ENCODE measurements at regions not wholly inside any gene's neighbourhood (a gene's known extent, or its start where the extent isn't known, plus 50 kb on each side); places are given as distances from the start of the nearest gene placed in this dataset.

GRCh38 chr15:93486407-93487117, 397.6 kb upstream of the RGMA start:
- Histone ChIP-seq H3K4me1 (ENCODE audit: control insufficient read depth, insufficient read depth, low read length) (no peaks in the 10 kb centered on the region), H3K27me3 (replicated peaks in 1 of 2; ENCODE audit: control insufficient read depth in 2 of 2, insufficient read depth in 2 of 2, low read length in 1 of 2) (no peaks in the 10 kb centered on the region), H2AFZ (ENCODE audit: control insufficient read depth, low read depth, low read length) (no peak overlapping the region), H3K27ac (ENCODE audit: control insufficient read depth, insufficient read depth) (no peak overlapping the region), H3K4me2 (ENCODE audit: control insufficient read depth, insufficient read depth) (no peak overlapping the region), H3K9me3 (replicated peaks; ENCODE audit: control insufficient read depth, insufficient read depth, low read length) (no peaks in the 10 kb centered on the region), H3K4me3 (no peak overlapping the region), H3K9ac (ENCODE audit: control insufficient read depth, insufficient read depth, low read length) (no peak overlapping the region), H3K79me2 (ENCODE audit: control insufficient read depth, insufficient read depth, low read length) (no peaks in the 10 kb centered on the region), H4K20me1 (ENCODE audit: control insufficient read depth, insufficient read depth) (no peaks in the 10 kb centered on the region), H3K36me3 (ENCODE audit: control insufficient read depth in 2 of 2, insufficient read depth in 2 of 2, low read length in 1 of 2) (no peaks in the 10 kb centered on the region)
- TF ChIP-seq EGR1 (IDR thresholded peaks at IDR 0.05; ENCODE audit: borderline replicate concordance in 1 of 2, low read depth in 2 of 2, low read length in 2 of 2) (no peak), CHD4 (IDR thresholded peaks at IDR 0.05) (no peak), STAT3 (IDR thresholded peaks at IDR 0.05; ENCODE audit: low read depth, low read length) (no peak), RAD51 (IDR thresholded peaks at IDR 0.05) (no peak), YBX1 (IDR thresholded peaks at IDR 0.05) (no peak), ZNF217 (IDR thresholded peaks at IDR 0.05) (no peak), BMI1 (IDR thresholded peaks at IDR 0.05; ENCODE audit: borderline replicate concordance) (no peak), BHLHE40 (IDR thresholded peaks at IDR 0.05; ENCODE audit: borderline replicate concordance in 1 of 2, low read depth in 2 of 2, low read length in 1 of 2) (no peak), ZNF592 (IDR thresholded peaks at IDR 0.05) (no peak), STAT1 (conservative IDR thresholded peaks at IDR 0.05) (no peak), SP1 (IDR thresholded peaks at IDR 0.05; ENCODE audit: low read depth, low read length) (no peak), SIN3A (IDR thresholded peaks at IDR 0.05; ENCODE audit: low read depth, low read length) (no peak), ZNF384 (IDR thresholded peaks at IDR 0.05; ENCODE audit: borderline replicate concordance, low read depth, low read length) (no peak), ZZZ3 (IDR thresholded peaks at IDR 0.05; ENCODE audit: control insufficient read depth, insufficient read length, low read depth) (no peak), IKZF2 (IDR thresholded peaks at IDR 0.05) (no peak), SUZ12 (IDR thresholded peaks at IDR 0.05; ENCODE audit: unreplicated experiment) (no peak)
- RAD21 ChIA-PET (ENCODE audit: unreplicated experiment), result no interaction called here
- FAIRE-seq, result no peak
- in situ Hi-C loops (cut with MboI) (no loop called here), intact Hi-C loops (cut with micrococcal nuclease; ENCODE audit: unreplicated experiment) (no loop called here)
- POLR2A ChIA-PET, result no interaction called here
- 19% methylated on average over 13 of the region's 13 CpGs for WGBS (ENCODE audit: insufficient coverage, insufficient replicate concordance, low lambda C conversion rate, missing lambda C conversion rate)
- DNase-seq (ENCODE audit: low read depth, low spot score), result no peak
- ATAC-seq, result no peak
- CTCF ChIA-PET, result interaction anchor here (0.6 kb wide), 1 partner anchor 117 kb away, joined by 5 read pairs; no protein-coding TSS in a partner anchor
- no TSS peak for BruUV-seq (replicated peaks)
- SMC1A ChIA-PET (ENCODE audit: uncharacterized antibody, unreplicated experiment), result no interaction called here

All from GM12878 (cell line).